Neuronal stem cell (in vitro differentiated cells): ENCODE measurements at regions not wholly inside any gene's neighbourhood (a gene's known extent, or its start where the extent isn't known, plus 50 kb on each side); places are given as distances from the start of the nearest gene placed in this dataset.
A peak's percentile ranks its signal among the peaks of the same experiment; 100 is the strongest.

Experiments used
- DNase-seq: peaks from one replicate; pipeline ENCODE4 v3.0.0-alpha.2; 2013; ENCODE audit warnings: low spot score
- H2AFZ ChIP-seq: one replicate; pipeline ENCODE4 v1.6.1; 2013; ENCODE audit warnings: mild to moderate bottlenecking, low read length, inconsistent platforms
- H2AK5ac ChIP-seq: 2 replicates; pipeline ENCODE4 v1.6.1; 2013; ENCODE audit warnings: low read depth, mild to moderate bottlenecking, inconsistent platforms, low read length, moderate library complexity, mixed read lengths
- H2BK120ac ChIP-seq: 2 replicates; pipeline ENCODE4 v1.6.1; 2013; ENCODE audit warnings: low read depth, mild to moderate bottlenecking, inconsistent platforms, low read length, moderate library complexity, mixed read lengths
- H2BK12ac ChIP-seq: one replicate; pipeline ENCODE4 v1.6.1; 2013; ENCODE audit warnings: low read length, inconsistent platforms
- H2BK15ac ChIP-seq: 2 replicates; pipeline ENCODE4 v1.6.1; 2013; ENCODE audit warnings: mild to moderate bottlenecking, low read length, inconsistent platforms, mixed read lengths
- H2BK5ac ChIP-seq: one replicate; pipeline ENCODE4 v1.6.1; 2013; ENCODE audit warnings: inconsistent platforms, mild to moderate bottlenecking, low read length, moderate library complexity
- H3K14ac ChIP-seq: one replicate; pipeline ENCODE4 v1.6.1; 2013; ENCODE audit warnings: low read length, inconsistent platforms
- H3K18ac ChIP-seq: 2 replicates; pipeline ENCODE4 v1.6.1; 2013; ENCODE audit warnings: low read length, inconsistent platforms
- H3K23ac ChIP-seq: 2 replicates; pipeline ENCODE4 v1.6.1; 2013; ENCODE audit warnings: low read depth, mild to moderate bottlenecking, mixed read lengths, low read length, inconsistent platforms; ENCODE audit not compliant: poor library complexity
- H3K27ac ChIP-seq: replicated peaks from 3 replicates; pipeline ENCODE4 v1.5.1; 2013; ENCODE audit warnings: low read length, inconsistent platforms
- H3K27me3 ChIP-seq, 3 experiments: 2 replicates each; pipeline ENCODE4 v1.6.1; 2013; ENCODE audit warnings: low read length in 3 of 3, mild to moderate bottlenecking in 2 of 3, inconsistent platforms in 1 of 3, low read depth in 1 of 3, mixed read lengths in 1 of 3, moderate library complexity in 1 of 3; ENCODE audit not compliant: control insufficient read depth in 3 of 3, insufficient read depth in 3 of 3
- H3K36me3 ChIP-seq, 2 donors: replicated peaks in 1 of 2; 2 replicates each; pipeline ENCODE4 v1.6.1; 2013; ENCODE audit warnings: low read length in 2 of 2; ENCODE audit not compliant: control insufficient read depth in 2 of 2, insufficient read depth in 2 of 2
- H3K4ac ChIP-seq: 2 replicates; pipeline ENCODE4 v1.6.1; 2013; ENCODE audit warnings: inconsistent platforms, mild to moderate bottlenecking, low read length, moderate library complexity
- H3K4me1 ChIP-seq, 2 donors: 1 replicate in 1 of 2; 2 replicates in 1 of 2; pipeline ENCODE4 v1.6.1; 2013; ENCODE audit warnings: low read length in 2 of 2, low read depth in 1 of 2; ENCODE audit not compliant: control insufficient read depth in 2 of 2, insufficient read depth in 1 of 2
- H3K4me2 ChIP-seq: one replicate; pipeline ENCODE4 v1.6.1; 2013; ENCODE audit warnings: mild to moderate bottlenecking, low read length, inconsistent platforms; ENCODE audit not compliant: insufficient read depth, poor library complexity, severe bottlenecking
- H3K4me3 ChIP-seq, 2 donors: 2 replicates each; pipeline ENCODE4 v1.5.1; 2013; ENCODE audit warnings: low read length in 2 of 2, mild to moderate bottlenecking in 2 of 2, inconsistent platforms in 1 of 2, moderate library complexity in 1 of 2
- H3K79me1 ChIP-seq: one replicate; pipeline ENCODE4 v1.6.1; 2013; ENCODE audit warnings: low read depth, mild to moderate bottlenecking, inconsistent platforms, low read length, moderate library complexity
- H3K9ac ChIP-seq: one replicate; pipeline ENCODE4 v1.6.1; 2013; ENCODE audit warnings: mild to moderate bottlenecking, low read depth, low read length, inconsistent platforms; ENCODE audit not compliant: poor library complexity
- H3K9me3 ChIP-seq, 2 donors: replicated peaks in 1 of 2; 2 replicates each; pipeline versions ENCODE3 to v1.6.1; 2013; ENCODE audit warnings: low read length in 2 of 2, mild to moderate bottlenecking in 2 of 2, inconsistent platforms in 1 of 2, low read depth in 1 of 2, mixed read lengths in 1 of 2, moderate library complexity in 1 of 2; ENCODE audit not compliant: control insufficient read depth in 2 of 2, insufficient read depth in 1 of 2
- H4K8ac ChIP-seq: one replicate; pipeline ENCODE4 v1.6.1; 2013; ENCODE audit warnings: low read depth, mild to moderate bottlenecking, inconsistent platforms, low read length, moderate library complexity
- H4K91ac ChIP-seq: one replicate; pipeline ENCODE4 v1.6.1; 2013; ENCODE audit warnings: low read length, low read depth, mild to moderate bottlenecking, inconsistent platforms; ENCODE audit not compliant: poor library complexity
- WGBS, 2 donors: extraction: QIAGEN DNeasy Blood & Tissue Kit; methylation state at CpG; one replicate each; pipeline ENCODE4 v1.1.7; 2013; ENCODE audit warnings: missing lambda C conversion rate in 2 of 2, mixed read lengths in 1 of 2; ENCODE audit not compliant: insufficient read length in 2 of 2, insufficient replicate concordance in 1 of 2; ENCODE audit errors: extremely low coverage in 2 of 2; 5-methylcytosine and 5-hydroxymethylcytosine counted together

DNA sequence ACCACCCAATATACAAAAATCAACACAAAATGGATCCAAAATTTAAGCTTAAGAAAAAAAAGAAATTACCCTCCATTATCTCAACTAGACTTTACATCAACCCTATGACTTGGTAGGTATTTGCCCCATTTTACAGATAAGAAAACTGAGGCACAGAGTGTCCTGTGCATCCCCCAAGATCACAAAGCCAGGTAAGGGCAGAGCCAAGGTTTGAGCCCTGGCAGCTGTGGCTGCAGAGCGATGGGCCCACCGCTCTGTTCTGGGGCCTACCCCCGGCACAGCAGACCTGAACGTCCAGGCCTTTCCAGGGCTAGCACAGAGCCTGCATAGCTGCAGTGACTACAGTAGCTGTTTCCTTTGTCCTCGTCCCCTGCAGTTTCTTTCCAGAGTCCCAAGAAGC lies 417.6 kb downstream of the SOX9 start:
- Histone ChIP-seq H2AK5ac (no peak overlapping the region), H3K14ac (no peak overlapping the region), H3K79me1 (peaks cover 5% of the 10 kb centered on the region), H2BK5ac (peak overlapping the region; percentile 49), H2BK12ac (peak overlapping the region; percentile 59), H3K18ac (peak overlapping the region; percentile 96), H4K8ac (no peak overlapping the region), H2BK15ac (no peak overlapping the region), H4K91ac (no peak overlapping the region), H3K9me3 (peaks cover 0 to 3% of the 10 kb centered on the region in 2 donors), H3K4me3 (no peak overlapping the region), H2BK120ac (no peak overlapping the region), H3K27ac (peak overlapping the region; percentile 40), H3K4me1 (peaks cover 10 to 15% of the 10 kb centered on the region in 2 donors), H3K36me3 (no peaks in the 10 kb centered on the region), H3K27me3 (peaks cover 0 to 3% (median 0%) of the 10 kb centered on the region in 3 experiments), H3K23ac (no peak overlapping the region), H3K4me2 (peak overlapping the region; percentile 28), H2AFZ (peak overlapping the region; percentile 94), H3K9ac (no peak overlapping the region), H3K4ac (no peak overlapping the region)
- no peak for DNase-seq
- WGBS, 2 donors, result no CpG with 5 or more reads among the region's 5 CpGs

- H3K79me1 ChIP-seq, result peaks cover 5% of the 10 kb centered on the region
- peak overlapping the region; percentile 28 for H3K4me2 ChIP-seq
- H2AK5ac ChIP-seq, result no peak overlapping the region
- H2AFZ ChIP-seq, result peak overlapping the region; percentile 94
- WGBS, 2 donors, result no CpG with 5 or more reads among the region's 13 CpGs
- H3K4ac ChIP-seq, result no peak overlapping the region
- H3K4me1 ChIP-seq, result peaks cover 10 to 15% of the 10 kb centered on the region in 2 donors
- H2BK12ac ChIP-seq, result no peak overlapping the region
- peak overlapping the region; percentile 96 for H3K18ac ChIP-seq
- no peak overlapping the region for H4K8ac ChIP-seq
- no peak overlapping the region for H2BK120ac ChIP-seq
- H2BK5ac ChIP-seq, result peak overlapping the region; percentile 49
- peaks cover 0 to 3% (median 0%) of the 10 kb centered on the region in 3 experiments for H3K27me3 ChIP-seq
- no peak overlapping the region for H3K23ac ChIP-seq
- no peak for DNase-seq
- no peak overlapping the region for H3K9ac ChIP-seq
- H3K9me3 ChIP-seq, result peaks cover 0 to 3% of the 10 kb centered on the region in 2 donors
- peak overlapping the region; percentile 40 for H3K27ac ChIP-seq
- H2BK15ac ChIP-seq, result peak overlapping the region; percentile 28
- no peak overlapping the region for H3K14ac ChIP-seq
- no peak overlapping the region for H4K91ac ChIP-seq
- H3K36me3 ChIP-seq, result no peaks in the 10 kb centered on the region
- no peak overlapping the region for H3K4me3 ChIP-seq
Measured at GRCh38 chr17:72538901-72539352, 418.1 kb downstream of the SOX9 start.

DNA sequence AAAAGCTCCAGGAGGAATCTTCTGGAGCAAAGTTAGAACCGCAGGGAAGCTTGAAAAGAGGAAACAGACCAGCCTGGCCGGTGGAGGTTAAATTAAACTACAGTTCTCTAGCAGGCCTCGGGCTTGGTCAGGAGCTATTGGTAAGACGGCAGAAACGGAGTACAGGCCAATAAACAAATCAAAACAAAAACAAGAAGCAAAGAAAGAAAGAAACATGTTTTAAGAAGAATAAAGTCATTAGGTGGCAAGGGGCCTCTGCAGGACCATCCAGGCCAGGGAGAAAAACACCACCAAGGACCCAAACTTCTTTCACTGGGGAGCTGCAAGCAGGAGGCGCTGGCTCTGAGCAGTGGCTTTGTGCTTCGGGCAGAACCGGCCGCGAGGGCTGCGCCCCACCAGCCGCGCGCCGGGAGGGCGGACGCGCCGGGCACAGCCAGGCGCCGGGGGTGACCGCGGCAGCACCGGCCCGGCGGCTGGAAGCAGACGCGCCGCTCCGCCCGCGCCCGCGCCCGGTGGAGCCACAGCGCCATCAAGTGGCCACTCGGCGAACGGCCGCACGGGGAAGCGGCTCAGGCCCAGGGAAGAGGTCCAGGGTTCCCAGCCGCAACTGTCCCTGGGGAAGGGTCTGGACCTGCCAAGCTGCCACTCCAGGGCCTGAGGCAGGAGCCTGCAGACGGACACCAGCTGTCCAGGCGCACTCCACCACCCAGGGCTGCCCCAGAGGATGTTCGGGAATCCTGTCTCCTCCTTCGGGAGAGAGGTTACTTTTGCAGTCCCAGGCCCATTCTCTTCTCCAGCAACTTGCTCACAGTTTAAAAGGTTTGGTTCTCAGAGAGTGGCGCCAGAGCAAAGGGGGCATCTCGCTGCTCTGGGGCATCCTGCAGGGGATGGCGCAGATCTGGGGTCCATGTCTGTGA lies 419.4 kb downstream of the SOX9 start:
- peak overlapping the region; percentile 4 for H3K23ac ChIP-seq
- no peak overlapping the region for H4K8ac ChIP-seq
- no peak overlapping the region for H2BK12ac ChIP-seq
- H2BK15ac ChIP-seq, result no peak overlapping the region
- H2BK120ac ChIP-seq, result no peak overlapping the region
- H3K18ac ChIP-seq, result peak overlapping the region; percentile 90
- peaks cover 10 to 15% of the 10 kb centered on the region in 2 donors for H3K4me1 ChIP-seq
- DNase-seq, result peak; percentile 76
- peak overlapping the region; percentile 20 for H2AK5ac ChIP-seq
- no peak overlapping the region for H4K91ac ChIP-seq
- H3K79me1 ChIP-seq, result peaks cover 3% of the 10 kb centered on the region
- no peak overlapping the region for H3K4me2 ChIP-seq
- peak overlapping the region; percentile 94 for H2AFZ ChIP-seq
- H3K4me3 ChIP-seq, result peak overlapping the region in 1 of 2 donors; percentile 46
- H3K9ac ChIP-seq, result no peak overlapping the region
- no CpG with 5 or more reads among the region's 50 CpGs for WGBS, 2 donors
- no peaks in the 10 kb centered on the region for H3K36me3 ChIP-seq
- H3K4ac ChIP-seq, result no peak overlapping the region
- H3K27me3 ChIP-seq, result peaks cover 0 to 3% (median 0%) of the 10 kb centered on the region in 3 experiments
- H2BK5ac ChIP-seq, result peak overlapping the region; percentile 7
- H3K9me3 ChIP-seq, result no peaks in the 10 kb centered on the region
- no peak overlapping the region for H3K14ac ChIP-seq
- H3K27ac ChIP-seq, result peak overlapping the region; percentile 14

GRCh38 chr17:72542317-72542716 lies 421.5 kb downstream of the SOX9 start:
- H2AK5ac ChIP-seq, result no peak overlapping the region
- WGBS, 2 donors, result no CpG with 5 or more reads among the region's 5 CpGs

More at GRCh38 chr17:72542317-72542716, 421.5 kb downstream of the SOX9 start:
- no peak overlapping the region for H4K91ac ChIP-seq
- no peak overlapping the region for H2BK5ac ChIP-seq
- no peak overlapping the region for H4K8ac ChIP-seq
- H3K9me3 ChIP-seq, result no peaks in the 10 kb centered on the region
- no peak overlapping the region for H3K9ac ChIP-seq
- H3K4me1 ChIP-seq, result peaks cover 10 to 12% of the 10 kb centered on the region in 2 donors
- H3K18ac ChIP-seq, result no peak overlapping the region
- H2BK12ac ChIP-seq, result no peak overlapping the region
- DNase-seq, result no peak
- H3K23ac ChIP-seq, result no peak overlapping the region
- H3K36me3 ChIP-seq, result no peaks in the 10 kb centered on the region
- H2BK15ac ChIP-seq, result no peak overlapping the region
- H3K4me3 ChIP-seq, result no peak overlapping the region
- H3K27ac ChIP-seq, result no peak overlapping the region
- H3K4me2 ChIP-seq, result no peak overlapping the region
- H2BK120ac ChIP-seq, result no peak overlapping the region
- H3K79me1 ChIP-seq, result no peaks in the 10 kb centered on the region
- peaks cover 0 to 3% (median 0%) of the 10 kb centered on the region in 3 experiments for H3K27me3 ChIP-seq
- H3K14ac ChIP-seq, result no peak overlapping the region
- H2AFZ ChIP-seq, result no peak overlapping the region
- no peak overlapping the region for H3K4ac ChIP-seq
